K562 (cell line): ENCODE measurements at regions not wholly inside any gene's neighbourhood (a gene's known extent, or its start where the extent isn't known, plus 50 kb on each side); places are given as distances from the start of the nearest gene placed in this dataset.

Experiments used
- CTCF ChIP-seq, 3 experiments: IDR thresholded peaks in 2 of 3; conservative IDR thresholded peaks in 1 of 3; 2 replicates each; pipeline ENCODE4 v1.5.1; 2011 to 2012; ENCODE audit warnings: low read length in 3 of 3, mild to moderate bottlenecking in 3 of 3, control low read depth in 2 of 3, improper control_type of control experiment in 1 of 3, inconsistent platforms in 1 of 3, low read depth in 1 of 3, mixed read lengths in 1 of 3, moderate library complexity in 1 of 3; ENCODE audit not compliant: insufficient read depth in 2 of 3
- NCOA2 ChIP-seq, 2 experiments: fragments of 450-650 bp; IDR thresholded peaks; 2 replicates each; pipeline ENCODE4 v1.6.1; 2018; ENCODE audit warnings: mild to moderate bottlenecking in 2 of 2, moderate library complexity in 1 of 2; ENCODE audit not compliant: partially characterized antibody in 2 of 2
- NR2C2 ChIP-seq, 2 experiments: fragments of 200-800 bp in 1 of 2; sonication (Bioruptor generic) in 1 of 2; sonication (generic) in 1 of 2; formaldehyde crosslinking in 1 of 2; IDR thresholded peaks; 2 replicates each; pipeline versions ENCODE4 v1.6.1 to v1.8.0; 2016 to 2022; ENCODE audit warnings: mild to moderate bottlenecking in 1 of 2, missing compliant biosample characterization in 1 of 2, missing genetic modification characterization in 1 of 2, missing genetic modification reagents in 1 of 2
- SIX5 ChIP-seq, 2 experiments: IDR thresholded peaks; 2 replicates each; pipeline ENCODE4 v1.6.1; 2011; ENCODE audit warnings: low read length in 2 of 2, borderline replicate concordance in 1 of 2, low read depth in 1 of 2, mild to moderate bottlenecking in 1 of 2, moderate library complexity in 1 of 2; ENCODE audit not compliant: insufficient read depth in 1 of 2
- ZEB2 ChIP-seq: fragments of 450-650 bp; IDR thresholded peaks from 2 replicates; pipeline ENCODE4 v1.6.1; 2016
- ZKSCAN8 ChIP-seq: fragments of 200-800 bp; sonication (Bioruptor generic); IDR thresholded peaks from 2 replicates; pipeline ENCODE4 v1.6.1; 2016; ENCODE audit warnings: missing genetic modification characterization, missing compliant biosample characterization
- ZNF253 ChIP-seq: fragments of 250-450 bp; sonication (Bioruptor Pico); conservative IDR thresholded peaks from 2 replicates; pipeline ENCODE4 v1.6.1; 2021; ENCODE audit warnings: mild to moderate bottlenecking
- ZNF354B ChIP-seq: fragments of 250-450 bp; sonication (Bioruptor Pico); IDR thresholded peaks from 2 replicates; pipeline ENCODE4 v1.4.0; 2020

DNA sequence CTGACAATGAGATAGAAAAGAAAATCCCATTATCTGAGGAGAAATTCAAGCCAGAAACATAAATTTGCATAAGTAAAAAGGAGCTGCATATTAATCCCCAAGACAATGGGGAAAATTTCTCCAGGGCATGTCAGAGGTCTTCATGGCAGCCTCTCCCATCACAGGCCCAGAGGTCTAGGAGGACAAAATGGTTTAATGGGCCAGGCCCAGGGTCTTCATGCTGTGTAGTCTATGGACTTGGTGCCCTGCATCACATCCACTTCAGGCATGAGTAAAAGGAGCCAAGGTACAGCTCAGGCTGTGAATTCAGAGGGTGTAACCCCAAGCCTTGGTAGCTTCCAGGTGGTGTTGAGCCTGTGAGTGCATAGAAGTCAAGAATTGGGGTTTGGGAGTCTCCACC is 1097.2 kb upstream of the RAG2 start:
- TF ChIP-seq ZNF354B (CRISPR knock-in tag) (no peak), ZKSCAN8 (CRISPR knock-in tag) (no peak), ZNF253 (CRISPR knock-in tag) (no peak), ZEB2 (no peak), CTCF (IDR thresholded peaks at IDR 0.05 in 2 of 3, conservative IDR thresholded peaks at IDR 0.05 in 1 of 3; ENCODE audit: insufficient read depth in 2 of 3, low read depth in 1 of 3, low read length in 3 of 3) (no peak), NCOA2 (IDR thresholded peaks at IDR 0.05; ENCODE audit: partially characterized antibody in 2 of 2) (no peak), NR2C2 (CRISPR knock-in tag; IDR thresholded peaks at IDR 0.05) (no peak), NR2C2 (tag; IDR thresholded peaks at IDR 0.05) (no peak), SIX5 (IDR thresholded peaks at IDR 0.05; ENCODE audit: borderline replicate concordance in 1 of 2, insufficient read depth in 1 of 2, low read depth in 1 of 2, low read length in 2 of 2) (no peak)
